ENCODE measurements at regions not wholly inside any gene's neighbourhood (a gene's known extent, or its start where the extent isn't known, plus 50 kb on each side); places are given as distances from the start of the nearest gene placed in this dataset.

- no peak for ATAC-seq
- no peaks in the 10 kb centered on the region for H3K36me3 ChIP-seq
- TF ChIP-seq CTCF (IDR thresholded peaks at IDR 0.05) = no peak
- no peak overlapping the region for H3K27ac ChIP-seq
- no peaks in the 10 kb centered on the region for H3K27me3 ChIP-seq (ENCODE audit: low read depth)
- DNase-seq = no peak
- intact Hi-C loops (cut with DNase I) = no loop called here
- H3K4me3 ChIP-seq = no peak overlapping the region
- peaks cover 5% of the 10 kb centered on the region for H3K9me3 ChIP-seq
- H3K4me1 ChIP-seq = no peaks in the 10 kb centered on the region
Observed at GRCh38 chr1:208893251-208893650, 649.1 kb upstream of the PLXNA2 start.

GRCh38 chr1:208895181-208895580, 651.0 kb upstream of the PLXNA2 start:
- no peak overlapping the region for H3K27ac ChIP-seq
- no peaks in the 10 kb centered on the region for H3K4me1 ChIP-seq
- ATAC-seq = no peak
- no peaks in the 10 kb centered on the region for H3K36me3 ChIP-seq
- no peak overlapping the region for H3K4me3 ChIP-seq
- no peaks in the 10 kb centered on the region for H3K27me3 ChIP-seq (ENCODE audit: low read depth)
- H3K9me3 ChIP-seq = peaks cover 5% of the 10 kb centered on the region
- intact Hi-C loops (cut with DNase I) = no loop called here
- TF ChIP-seq CTCF (IDR thresholded peaks at IDR 0.05) = no peak
- no peak for DNase-seq

GRCh38 chr1:208895820-208896219, 651.6 kb upstream of the PLXNA2 start:
- no peaks in the 10 kb centered on the region for H3K27me3 ChIP-seq (ENCODE audit: low read depth)
- intact Hi-C loops (cut with DNase I) = no loop called here
- H3K27ac ChIP-seq = no peak overlapping the region
- no peaks in the 10 kb centered on the region for H3K36me3 ChIP-seq
- H3K4me1 ChIP-seq = no peaks in the 10 kb centered on the region
- TF ChIP-seq CTCF (IDR thresholded peaks at IDR 0.05) = no peak
- ATAC-seq = no peak
- no peak overlapping the region for H3K4me3 ChIP-seq
- H3K9me3 ChIP-seq = peaks cover 5% of the 10 kb centered on the region
- no peak for DNase-seq

- Histone ChIP-seq H3K9me3 (peaks cover 5% of the 10 kb centered on the region), H3K36me3 (no peaks in the 10 kb centered on the region), H3K27me3 (ENCODE audit: low read depth) (no peaks in the 10 kb centered on the region), H3K27ac (no peak overlapping the region), H3K4me3 (no peak overlapping the region), H3K4me1 (no peaks in the 10 kb centered on the region)
- DNase-seq (no peak), ATAC-seq (no peak)
- intact Hi-C loops (cut with DNase I) = no loop called here
- no peak for TF ChIP-seq CTCF (IDR thresholded peaks at IDR 0.05)
Observed at GRCh38 chr1:208896768-208897167, 652.6 kb upstream of the PLXNA2 start.

- Histone ChIP-seq H3K4me1 (no peaks in the 10 kb centered on the region), H3K36me3 (no peaks in the 10 kb centered on the region), H3K4me3 (no peak overlapping the region), H3K9me3 (peaks cover 5% of the 10 kb centered on the region), H3K27ac (no peak overlapping the region), H3K27me3 (ENCODE audit: low read depth) (no peaks in the 10 kb centered on the region)
- no peak for TF ChIP-seq CTCF (IDR thresholded peaks at IDR 0.05)
- intact Hi-C loops (cut with DNase I) = no loop called here
- no peak for DNase-seq
- ATAC-seq = no peak
Observed at GRCh38 chr1:208899438-208899837, 655.3 kb upstream of the PLXNA2 start.

All from lower lobe of right lung (tissue), 2 donors.